Coronary artery (tissue), 2 donors: ENCODE measurements at regions not wholly inside any gene's neighbourhood (a gene's known extent, or its start where the extent isn't known, plus 50 kb on each side); places are given as distances from the start of the nearest gene placed in this dataset.
A peak's percentile ranks its signal among the peaks of the same experiment; 100 is the strongest.
"Not testable (repeated sequence)": the region's sequence is repeated elsewhere in the genome, so short reads cannot be mapped to it uniquely, and the experiment has no call there.

Source experiments
- DNase-seq: peaks from one replicate; pipeline ENCODE4 v3.0.0-alpha.2; 2017; ENCODE audit warnings: low spot score
- H3K27ac ChIP-seq, 2 donors: fragments of 200-600 bp; sonication (generic); one replicate each; pipeline ENCODE4 v1.5.1; 2016 to 2019
- H3K4me3 ChIP-seq: fragments of 200-600 bp; sonication (generic); 2 replicates; pipeline ENCODE4 v1.5.1; 2016; ENCODE audit warnings: mild to moderate bottlenecking, moderate library complexity
- TF ChIP-seq, protein P1 (sequence below): fragments of 200-600 bp; sonication (generic); IDR thresholded peaks from one replicate; pipeline ENCODE4 v1.5.1; 2019; ENCODE audit warnings: antibody characterized with exemption

DNA sequence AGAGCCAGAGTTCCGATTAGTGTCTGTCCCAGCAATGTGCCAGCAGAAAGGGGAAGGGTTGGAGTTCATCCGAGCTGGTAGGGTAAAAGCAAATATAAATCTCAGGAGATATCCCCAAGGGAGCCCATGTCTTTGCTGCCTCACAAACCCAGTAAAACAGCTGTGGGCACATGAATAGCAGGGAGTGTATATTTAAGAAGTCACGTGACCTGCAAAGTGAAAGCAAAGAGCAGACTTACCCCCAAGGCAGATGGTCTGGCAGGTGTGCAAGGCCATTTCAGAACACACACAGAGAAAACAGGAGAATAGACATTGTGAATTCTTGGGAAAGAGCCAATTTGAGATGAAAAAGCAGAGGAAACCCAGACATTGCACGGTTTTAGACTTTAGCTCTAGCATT, 653.4 kb downstream of the TGIF2LX start:
- not testable (repeated sequence) for H3K4me3 ChIP-seq, H3K27ac ChIP-seq, DNase-seq

DNA sequence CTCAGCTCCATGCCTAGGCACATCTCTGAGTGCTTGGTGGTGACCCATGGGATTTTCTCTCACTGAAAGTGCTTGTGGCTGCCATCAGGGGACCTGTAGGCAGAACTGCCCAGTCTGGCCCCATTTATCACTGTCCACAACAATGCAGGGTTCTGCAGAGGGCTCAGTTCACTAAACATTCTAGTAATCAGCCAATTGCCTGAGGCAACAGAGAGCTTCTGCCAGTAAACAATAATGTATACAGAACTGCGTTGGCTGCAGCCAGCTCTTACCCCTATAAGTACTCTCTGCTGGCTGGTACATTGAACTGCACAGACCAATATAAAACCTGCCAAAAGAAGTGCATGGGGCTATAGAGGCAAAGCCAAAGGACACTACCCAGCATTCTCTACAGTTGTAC, 680.2 kb downstream of the TGIF2LX start:
- DNase-seq, H3K27ac ChIP-seq, H3K4me3 ChIP-seq: not testable (repeated sequence)

DNA sequence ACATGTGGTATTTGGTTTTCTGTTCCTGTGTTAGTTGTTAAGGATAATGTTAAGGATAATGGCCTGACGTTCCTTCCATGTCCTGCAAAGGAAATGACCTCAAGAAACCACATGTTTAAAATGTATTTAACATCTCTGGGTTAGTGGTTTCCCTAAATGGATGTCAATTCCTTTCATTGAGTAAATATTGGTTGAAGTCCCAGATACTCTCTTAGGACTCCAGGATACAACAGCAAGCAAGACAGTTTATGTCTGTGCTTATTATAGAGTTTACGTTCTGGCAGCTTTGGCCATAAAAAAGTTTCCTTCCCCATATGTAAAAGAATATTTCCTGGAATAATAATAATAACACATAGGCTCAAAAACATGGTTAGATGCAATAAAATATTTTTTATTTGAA, 684.0 kb downstream of the TGIF2LX start:
- H3K27ac ChIP-seq, H3K4me3 ChIP-seq, DNase-seq: not testable (repeated sequence)

DNA sequence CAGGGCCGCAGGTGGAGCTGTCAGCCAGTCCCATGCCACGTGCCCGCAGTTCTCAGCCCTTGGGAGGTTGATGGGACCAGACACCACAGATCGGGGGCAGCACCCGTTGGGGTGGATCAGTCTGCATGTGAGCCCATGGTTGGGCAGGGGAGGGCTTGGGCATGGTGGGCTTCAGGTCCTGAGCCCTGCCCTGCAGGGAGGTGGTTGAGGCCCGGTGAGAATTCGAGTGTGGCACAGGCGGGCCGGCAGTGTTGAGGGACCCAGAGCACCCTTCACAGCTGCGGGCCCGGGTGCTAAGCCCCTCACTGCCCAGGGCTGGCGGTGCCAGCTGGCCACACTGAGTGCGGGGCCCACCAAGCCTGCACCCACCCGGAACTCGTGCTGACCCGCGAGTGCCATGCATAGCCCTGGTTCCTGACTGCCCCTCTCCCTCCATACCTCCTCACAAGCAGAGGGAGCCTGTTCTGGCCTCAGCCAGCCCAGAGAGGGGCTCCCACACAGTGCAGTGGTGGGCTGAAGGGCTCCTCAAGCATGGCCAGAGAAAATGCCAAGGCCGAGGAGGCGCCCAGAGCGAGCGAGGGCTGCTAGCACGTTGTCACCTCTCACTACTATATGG, 696.1 kb downstream of the TGIF2LX start:
- TF ChIP-seq, protein P1, sequence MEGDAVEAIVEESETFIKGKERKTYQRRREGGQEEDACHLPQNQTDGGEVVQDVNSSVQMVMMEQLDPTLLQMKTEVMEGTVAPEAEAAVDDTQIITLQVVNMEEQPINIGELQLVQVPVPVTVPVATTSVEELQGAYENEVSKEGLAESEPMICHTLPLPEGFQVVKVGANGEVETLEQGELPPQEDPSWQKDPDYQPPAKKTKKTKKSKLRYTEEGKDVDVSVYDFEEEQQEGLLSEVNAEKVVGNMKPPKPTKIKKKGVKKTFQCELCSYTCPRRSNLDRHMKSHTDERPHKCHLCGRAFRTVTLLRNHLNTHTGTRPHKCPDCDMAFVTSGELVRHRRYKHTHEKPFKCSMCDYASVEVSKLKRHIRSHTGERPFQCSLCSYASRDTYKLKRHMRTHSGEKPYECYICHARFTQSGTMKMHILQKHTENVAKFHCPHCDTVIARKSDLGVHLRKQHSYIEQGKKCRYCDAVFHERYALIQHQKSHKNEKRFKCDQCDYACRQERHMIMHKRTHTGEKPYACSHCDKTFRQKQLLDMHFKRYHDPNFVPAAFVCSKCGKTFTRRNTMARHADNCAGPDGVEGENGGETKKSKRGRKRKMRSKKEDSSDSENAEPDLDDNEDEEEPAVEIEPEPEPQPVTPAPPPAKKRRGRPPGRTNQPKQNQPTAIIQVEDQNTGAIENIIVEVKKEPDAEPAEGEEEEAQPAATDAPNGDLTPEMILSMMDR = no peak
- Histone ChIP-seq H3K4me3 (no peak overlapping the region), H3K27ac (no peak overlapping the region)
- peak; percentile 52 for DNase-seq

DNA sequence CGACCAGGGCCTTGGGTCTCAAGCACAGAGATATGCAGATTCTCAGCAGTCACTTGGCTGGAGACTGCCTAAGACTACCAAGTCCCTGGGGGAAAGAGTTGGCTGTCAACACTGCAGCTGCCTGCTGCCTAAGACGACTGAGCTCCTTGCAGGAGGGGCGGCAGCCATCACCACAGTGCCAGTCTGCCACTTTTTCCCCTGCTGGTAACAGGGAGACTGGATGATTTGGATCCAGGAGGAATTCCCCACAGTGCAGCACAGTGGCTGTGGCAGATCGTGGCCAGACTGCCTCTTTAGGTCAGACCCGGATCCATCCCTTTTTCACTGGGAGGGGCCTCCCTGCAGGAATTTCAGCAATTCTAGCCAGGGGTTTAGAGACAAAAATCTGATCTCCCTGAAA, 743.5 kb downstream of the TGIF2LX start:
- H3K27ac ChIP-seq, DNase-seq, H3K4me3 ChIP-seq: not testable (repeated sequence)

DNA sequence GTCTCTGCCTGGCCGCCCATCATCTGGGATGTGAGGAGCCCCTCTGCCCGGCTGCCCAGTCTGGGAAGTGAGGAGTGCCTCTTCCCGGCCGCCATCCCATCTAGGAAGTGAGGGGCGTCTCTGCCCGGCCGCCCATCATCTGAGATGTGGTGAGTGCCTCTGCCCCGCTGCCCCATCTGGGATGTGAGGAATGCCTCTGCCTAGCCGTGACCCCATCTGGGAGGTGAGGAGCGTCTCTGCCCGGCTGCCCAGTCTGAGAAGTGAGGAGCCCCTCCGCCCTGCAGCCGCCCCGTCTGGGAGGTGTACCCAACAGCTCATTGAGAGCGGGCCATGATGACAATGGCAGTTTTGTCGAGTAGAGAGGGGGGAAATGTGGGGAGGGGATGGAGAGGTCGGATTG, 721.1 kb upstream of the PABPC5 start:
- not testable (repeated sequence) for DNase-seq, H3K4me3 ChIP-seq, H3K27ac ChIP-seq

DNA sequence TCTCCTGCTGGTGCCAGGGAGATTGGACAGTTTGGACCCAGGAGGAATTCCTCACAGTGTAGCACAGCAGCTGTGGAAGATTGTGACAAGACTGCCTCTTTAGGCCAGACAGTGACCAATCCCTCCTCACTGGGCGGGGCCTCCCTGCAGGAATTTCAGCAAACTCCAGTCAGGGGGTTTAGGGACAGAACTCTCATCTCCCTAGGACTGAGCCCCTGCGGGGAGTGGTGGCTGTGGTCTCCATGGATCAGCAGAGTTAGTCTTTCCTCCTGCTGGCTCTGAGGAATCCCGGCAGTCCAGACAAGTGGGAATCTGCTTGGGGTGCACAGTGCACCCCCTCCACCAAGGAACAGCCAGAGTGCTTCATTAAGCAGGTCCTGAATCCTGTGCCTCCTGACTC, 697.1 kb upstream of the PABPC5 start:
- not testable (repeated sequence) for H3K4me3 ChIP-seq, H3K27ac ChIP-seq
- peak; percentile 33 for DNase-seq

DNA sequence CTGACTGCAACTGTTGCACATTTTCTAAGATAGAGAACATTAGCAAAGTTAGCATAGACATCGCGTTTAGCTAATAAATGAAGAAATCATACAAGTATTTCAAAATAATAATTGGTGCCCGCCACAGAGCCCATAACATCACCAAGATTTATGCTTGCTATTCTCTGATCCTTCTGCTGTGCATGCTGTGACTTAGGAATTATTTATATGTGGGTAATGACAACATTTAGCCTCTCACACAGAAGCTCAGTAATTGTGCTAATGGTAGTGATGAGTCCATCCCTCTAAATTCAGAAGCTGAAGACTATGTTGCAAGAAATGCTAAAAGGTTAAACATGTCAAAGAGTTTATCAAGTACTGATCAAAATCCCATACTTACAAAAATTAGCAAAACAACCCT, 677.0 kb upstream of the PABPC5 start:
- not testable (repeated sequence) for H3K4me3 ChIP-seq, DNase-seq, H3K27ac ChIP-seq

DNA sequence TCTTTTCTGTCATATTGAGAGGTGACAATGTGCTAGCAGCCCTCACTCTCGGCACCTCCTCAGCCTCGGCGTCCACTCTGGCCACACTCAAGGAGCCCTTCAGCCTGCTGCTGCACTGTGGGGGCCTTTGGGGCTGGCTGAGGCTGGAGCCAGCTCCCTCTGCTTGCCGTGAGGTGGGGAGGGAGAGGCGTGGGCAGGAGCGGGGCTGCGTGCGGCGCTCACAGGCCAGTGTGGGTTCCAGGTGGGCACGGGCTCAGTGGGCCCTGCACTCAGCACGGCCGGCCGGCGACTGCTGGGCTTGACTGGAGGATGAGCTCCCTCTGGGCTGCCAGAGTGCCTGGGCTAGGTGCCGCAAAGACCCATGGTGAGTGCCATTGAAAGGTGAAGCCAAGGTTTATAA, 669.2 kb upstream of the PABPC5 start:
- DNase-seq, H3K27ac ChIP-seq, H3K4me3 ChIP-seq: not testable (repeated sequence)

DNA sequence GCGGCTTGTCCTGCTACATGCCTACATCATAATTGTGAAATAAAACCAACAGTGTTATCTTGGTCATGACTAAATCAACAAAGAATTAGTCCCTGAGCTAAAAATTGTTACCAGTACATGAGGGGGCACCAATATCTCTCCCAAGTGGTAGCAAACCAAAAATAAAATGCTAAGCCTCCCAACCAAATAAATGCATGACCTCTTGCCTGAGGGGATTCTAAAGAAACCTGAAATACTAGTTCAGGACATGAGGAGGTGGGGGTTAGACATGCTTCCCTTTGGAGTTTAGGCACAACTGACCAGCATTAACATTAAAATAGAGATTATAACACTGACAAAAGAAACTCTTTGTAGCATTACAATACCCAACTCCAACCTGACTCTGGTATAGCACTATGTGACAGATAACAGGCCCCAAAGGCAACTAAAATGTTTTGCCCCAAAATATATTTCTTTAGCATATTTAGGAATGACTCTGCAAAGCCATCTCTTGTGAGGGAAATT, 654.3 kb upstream of the PABPC5 start:
- DNase-seq, H3K4me3 ChIP-seq: not testable (repeated sequence)

More for the DNA sequence above, 654.3 kb upstream of the PABPC5 start:
- H3K27ac ChIP-seq = not testable (repeated sequence)
